ENCODE measurements at regions not wholly inside any gene's neighbourhood (a gene's known extent, or its start where the extent isn't known, plus 50 kb on each side); places are given as distances from the start of the nearest gene placed in this dataset.

DNA sequence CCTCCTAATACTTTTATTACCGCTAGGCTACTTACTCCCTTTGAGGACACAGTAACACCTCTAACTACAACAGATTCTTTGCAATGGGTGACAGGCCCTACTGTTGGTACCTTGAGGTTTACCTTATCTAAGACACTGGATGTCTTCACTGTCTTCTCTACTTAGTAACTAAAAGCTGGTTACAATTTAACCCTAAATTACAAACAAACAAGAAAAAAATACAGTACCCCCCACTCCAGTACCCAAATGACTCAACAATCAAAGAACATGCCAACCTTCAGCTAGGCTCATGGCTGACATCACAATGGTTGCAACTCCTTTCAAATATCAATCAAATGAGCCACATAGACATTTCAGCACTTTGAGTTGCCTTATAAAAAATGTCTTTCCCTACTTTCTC is 198.0 kb downstream of the GUCY2F start:
- Histone ChIP-seq H4K20me1 (replicated peaks in 1 of 2; ENCODE audit: control insufficient read depth in 1 of 2, insufficient read depth in 2 of 2, low read length in 2 of 2) (no peaks in the 10 kb centered on the region), H3K79me1 (ENCODE audit: low read depth, low read length) (no peaks in the 10 kb centered on the region), H3K4me1 (replicated peaks in 1 of 4; ENCODE audit: control insufficient read depth in 3 of 4, insufficient read depth in 4 of 4, low read length in 3 of 4) (no peaks in the 10 kb centered on the region), H4K8ac (ENCODE audit: extremely low read depth, insufficient read depth, low read length) (no peak overlapping the region), H3K23ac (ENCODE audit: insufficient read length) (no peak overlapping the region), H3K14ac (ENCODE audit: insufficient read length) (no peak overlapping the region), H2BK120ac (replicated peaks; ENCODE audit: low read depth, low read length) (no peak overlapping the region), H2BK15ac (ENCODE audit: low read length) (no peak overlapping the region), H3K9me3 (ENCODE audit: insufficient read depth in 2 of 2, low read depth in 1 of 2, low read length in 1 of 2) (no peaks in the 10 kb centered on the region), H3K4me3 (ENCODE audit: extremely low read depth in 1 of 4, insufficient read depth in 2 of 4, low read depth in 3 of 4, low read length in 4 of 4) (no peak overlapping the region), H3K23me2 (ENCODE audit: low read depth, low read length) (no peaks in the 10 kb centered on the region), H3K56ac (replicated peaks; ENCODE audit: insufficient read length, low read depth, low read length) (no peak overlapping the region), H3K4ac (replicated peaks; ENCODE audit: insufficient read length, low read depth, low read length) (no peak overlapping the region), H4K5ac (ENCODE audit: insufficient read length, low read depth, low read length) (no peak overlapping the region), H2AFZ (ENCODE audit: low read length) (no peak overlapping the region), H3K27me3 (replicated peaks in 1 of 4; ENCODE audit: control insufficient read depth in 3 of 4, extremely low read depth in 1 of 4, insufficient read depth in 3 of 4, low read length in 3 of 4) (no peaks in the 10 kb centered on the region), H3K4me2 (ENCODE audit: insufficient read depth in 1 of 2, low read depth in 2 of 2, low read length in 2 of 2) (no peak overlapping the region), H3K27ac (ENCODE audit: low read depth, low read length) (no peak overlapping the region), H3K18ac (ENCODE audit: extremely low read depth, low read length) (no peak overlapping the region), H3K79me2 (ENCODE audit: control insufficient read depth in 1 of 2, insufficient read depth in 2 of 2, low read length in 2 of 2) (no peaks in the 10 kb centered on the region), H2BK5ac (ENCODE audit: low read depth, low read length) (no peak overlapping the region), H3K9ac (replicated peaks in 1 of 4; ENCODE audit: extremely low read depth in 1 of 4, low read depth in 3 of 4, low read length in 3 of 4) (no peak overlapping the region), H4K91ac (replicated peaks; ENCODE audit: insufficient read length, low read length) (no peak overlapping the region), H2AK5ac (ENCODE audit: low read depth, low read length) (no peak overlapping the region), H3K36me3 (ENCODE audit: control insufficient read depth in 2 of 4, insufficient read depth in 4 of 4, low read length in 3 of 4) (no peaks in the 10 kb centered on the region), H2BK20ac (ENCODE audit: low read length) (no peak overlapping the region), H2BK12ac (ENCODE audit: low read depth, low read length) (no peak overlapping the region)
- TF ChIP-seq, protein P1, sequence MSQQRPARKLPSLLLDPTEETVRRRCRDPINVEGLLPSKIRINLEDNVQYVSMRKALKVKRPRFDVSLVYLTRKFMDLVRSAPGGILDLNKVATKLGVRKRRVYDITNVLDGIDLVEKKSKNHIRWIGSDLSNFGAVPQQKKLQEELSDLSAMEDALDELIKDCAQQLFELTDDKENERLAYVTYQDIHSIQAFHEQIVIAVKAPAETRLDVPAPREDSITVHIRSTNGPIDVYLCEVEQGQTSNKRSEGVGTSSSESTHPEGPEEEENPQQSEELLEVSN (IDR thresholded peaks at IDR 0.05): no peak
- WGBS, 2 experiments (ENCODE audit: extremely low coverage in 1 of 2, insufficient coverage in 1 of 2, insufficient read length in 1 of 2, insufficient replicate concordance in 2 of 2, low coverage in 1 of 2, low lambda C conversion rate in 2 of 2, missing lambda C conversion rate in 1 of 2): 100% methylated on average over 1 of the region's 1 CpG; no CpG with 5 or more reads in 1 of the 2 experiments
- FAIRE-seq (no peak), DNase-seq (ENCODE audit: low read depth in 1 of 2, low spot score in 2 of 2) (no peak)
- POLR2A ChIA-PET (ENCODE audit: partially characterized antibody): no interaction called here
- CTCF ChIA-PET (ENCODE audit: partially characterized antibody): no interaction called here
